GM13977 (cell line): ENCODE measurements at regions not wholly inside any gene's neighbourhood (a gene's known extent, or its start where the extent isn't known, plus 50 kb on each side); places are given as distances from the start of the nearest gene placed in this dataset.
"Not testable (repeated sequence)": the region's sequence is repeated elsewhere in the genome, so short reads cannot be mapped to it uniquely, and the experiment has no call there.

ENCODE experiments used
- DNase-seq: peaks from one replicate; pipeline ENCODE4 v3.0.0; 2012; ENCODE audit warnings: low spot score
- in situ Hi-C: fragments of 300-500 bp; cut with MboI; formaldehyde crosslinking; loops from one replicate; pipeline ENCODE4 v1.12.0; 2022; ENCODE audit warnings: low sequenced_read_pairs, low pct_unique_long_range_greater_than_20kb, mixed read lengths, inconsistent platforms; ENCODE audit not compliant: unreplicated experiment
- TF ChIP-seq, protein P1 (sequence below): IDR thresholded peaks from 2 replicates; pipeline ENCODE4 v1.5.1; 2012; ENCODE audit warnings: mild to moderate bottlenecking, control low read depth; ENCODE audit not compliant: insufficient read depth; ENCODE audit errors: extremely low read depth, missing control alignments

DNA sequence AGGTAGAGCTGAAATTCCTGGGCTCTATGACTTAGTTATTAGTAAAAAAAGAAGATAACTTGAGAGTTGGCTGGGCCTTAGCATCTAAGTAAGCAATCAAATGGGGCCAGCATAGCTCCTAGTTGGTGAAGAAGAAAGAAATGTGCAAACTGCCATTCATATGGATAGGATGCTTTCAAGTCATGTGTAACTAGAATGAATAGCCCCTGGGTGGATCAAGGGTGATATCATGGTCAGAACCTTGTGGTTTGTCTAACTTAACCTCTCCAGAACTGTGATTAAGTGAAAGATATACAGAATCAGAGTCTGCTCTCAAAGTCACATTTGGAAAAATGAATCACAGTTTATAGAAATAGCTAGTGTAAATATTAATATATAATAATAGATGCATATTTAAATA lies 198.7 kb upstream of the DTNA start:
- in situ Hi-C loops: no loop called here
- DNase-seq: no peak
- TF ChIP-seq, protein P1, sequence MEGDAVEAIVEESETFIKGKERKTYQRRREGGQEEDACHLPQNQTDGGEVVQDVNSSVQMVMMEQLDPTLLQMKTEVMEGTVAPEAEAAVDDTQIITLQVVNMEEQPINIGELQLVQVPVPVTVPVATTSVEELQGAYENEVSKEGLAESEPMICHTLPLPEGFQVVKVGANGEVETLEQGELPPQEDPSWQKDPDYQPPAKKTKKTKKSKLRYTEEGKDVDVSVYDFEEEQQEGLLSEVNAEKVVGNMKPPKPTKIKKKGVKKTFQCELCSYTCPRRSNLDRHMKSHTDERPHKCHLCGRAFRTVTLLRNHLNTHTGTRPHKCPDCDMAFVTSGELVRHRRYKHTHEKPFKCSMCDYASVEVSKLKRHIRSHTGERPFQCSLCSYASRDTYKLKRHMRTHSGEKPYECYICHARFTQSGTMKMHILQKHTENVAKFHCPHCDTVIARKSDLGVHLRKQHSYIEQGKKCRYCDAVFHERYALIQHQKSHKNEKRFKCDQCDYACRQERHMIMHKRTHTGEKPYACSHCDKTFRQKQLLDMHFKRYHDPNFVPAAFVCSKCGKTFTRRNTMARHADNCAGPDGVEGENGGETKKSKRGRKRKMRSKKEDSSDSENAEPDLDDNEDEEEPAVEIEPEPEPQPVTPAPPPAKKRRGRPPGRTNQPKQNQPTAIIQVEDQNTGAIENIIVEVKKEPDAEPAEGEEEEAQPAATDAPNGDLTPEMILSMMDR: no peak

DNA sequence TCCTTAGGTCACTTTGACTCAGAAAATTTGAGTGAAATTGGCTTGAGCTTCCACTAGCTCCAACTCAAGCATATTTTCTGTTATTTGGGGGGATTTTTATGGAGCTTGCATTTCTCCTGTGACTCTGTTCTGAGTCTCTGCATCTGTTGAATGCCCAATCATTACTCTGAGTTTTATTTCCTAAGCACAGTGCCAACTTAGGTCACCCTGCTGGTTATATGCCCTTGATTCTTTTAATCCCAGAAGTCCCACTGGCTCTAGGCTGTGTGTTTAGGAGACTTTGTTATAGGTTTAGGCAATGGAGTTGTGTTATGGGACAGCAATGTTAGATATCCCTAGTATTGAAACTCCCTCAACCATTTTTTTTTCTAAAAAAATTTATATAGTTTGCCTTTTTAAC lies 198.2 kb upstream of the DTNA start:
- DNase-seq: no peak
- in situ Hi-C loops: no loop called here
- TF ChIP-seq, protein P1: no peak

DNA sequence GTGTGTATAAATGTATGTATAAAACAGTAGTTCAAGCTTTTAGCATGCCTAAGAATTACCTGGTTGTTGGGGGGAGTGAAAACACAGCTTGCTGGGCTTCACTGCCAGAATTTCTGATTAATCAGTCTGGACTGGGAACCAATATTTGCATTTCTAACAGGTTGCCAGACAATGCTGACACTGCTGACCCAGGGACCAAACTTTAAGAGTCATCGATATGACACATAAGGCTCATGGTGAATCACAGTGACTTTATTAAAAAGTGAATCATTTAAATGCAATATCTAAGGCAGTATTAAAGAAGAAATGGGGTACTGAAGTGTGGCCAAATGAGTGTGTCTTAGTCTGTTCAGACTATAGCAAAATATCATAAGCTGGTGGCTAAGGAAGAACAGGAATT lies 195.9 kb upstream of the DTNA start:
- in situ Hi-C loops: no loop called here
- TF ChIP-seq, protein P1: no peak
- no peak for DNase-seq

DNA sequence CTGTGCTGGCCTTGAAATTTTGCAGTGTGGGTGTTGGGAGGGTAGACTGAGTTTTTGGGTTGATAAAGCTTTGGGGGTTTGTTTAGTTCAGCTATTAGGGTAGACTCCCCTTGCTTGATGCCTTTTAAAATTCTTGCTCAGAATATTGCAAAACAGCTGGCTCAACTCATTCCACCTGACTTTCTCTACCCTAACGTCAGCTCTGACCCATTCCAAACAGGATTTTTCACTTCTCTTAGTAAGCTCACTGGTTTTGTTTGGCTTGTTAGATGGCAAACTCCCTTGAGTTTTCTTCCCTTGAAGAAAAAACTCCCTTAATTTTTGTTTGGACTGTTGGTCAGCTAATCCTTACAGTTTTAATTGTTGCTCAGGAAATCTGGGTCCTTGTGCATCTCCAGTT lies 195.1 kb upstream of the DTNA start:
- no peak for DNase-seq
- TF ChIP-seq, protein P1: no peak
- in situ Hi-C loops: no loop called here

DNA sequence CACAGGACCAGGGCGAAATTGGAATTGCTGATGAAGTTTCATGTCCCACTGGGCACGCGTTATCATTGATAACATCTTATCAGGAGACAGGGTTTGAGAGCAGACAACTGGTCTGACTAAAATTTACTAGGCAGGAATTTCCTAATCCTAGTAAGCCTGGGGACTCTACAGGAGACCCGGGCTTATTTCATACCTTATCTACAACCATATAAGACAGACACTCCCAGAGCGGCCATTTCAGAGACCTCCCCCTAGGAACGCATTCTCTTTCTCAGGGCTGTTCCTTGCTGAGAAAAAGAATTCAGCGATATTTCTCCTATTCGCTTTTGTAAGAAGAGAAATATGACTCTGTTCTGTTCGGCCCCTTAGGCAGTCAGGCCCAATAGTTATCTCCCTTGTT lies 193.7 kb upstream of the DTNA start:
- DNase-seq, in situ Hi-C loops: not testable (repeated sequence)

DNA sequence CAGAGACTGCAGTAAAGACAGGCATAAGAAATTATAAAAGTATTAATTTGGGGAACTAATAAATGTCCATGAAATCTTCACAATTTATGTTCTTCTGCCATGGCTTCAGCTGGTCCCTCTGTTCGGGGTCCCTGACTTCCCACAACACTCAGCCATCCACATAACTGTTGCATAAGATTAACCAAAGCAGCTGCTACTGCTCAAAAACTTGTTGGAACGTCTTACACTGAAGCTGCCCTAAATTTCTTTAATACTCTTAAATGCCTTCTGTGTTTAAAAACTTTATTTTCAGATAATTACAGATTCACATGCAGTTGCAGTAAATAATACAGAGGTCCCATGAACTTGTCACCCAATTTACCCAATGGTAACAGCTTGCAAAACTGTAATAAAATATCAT lies 193.1 kb upstream of the DTNA start:
- in situ Hi-C loops, DNase-seq: not testable (repeated sequence)

DNA sequence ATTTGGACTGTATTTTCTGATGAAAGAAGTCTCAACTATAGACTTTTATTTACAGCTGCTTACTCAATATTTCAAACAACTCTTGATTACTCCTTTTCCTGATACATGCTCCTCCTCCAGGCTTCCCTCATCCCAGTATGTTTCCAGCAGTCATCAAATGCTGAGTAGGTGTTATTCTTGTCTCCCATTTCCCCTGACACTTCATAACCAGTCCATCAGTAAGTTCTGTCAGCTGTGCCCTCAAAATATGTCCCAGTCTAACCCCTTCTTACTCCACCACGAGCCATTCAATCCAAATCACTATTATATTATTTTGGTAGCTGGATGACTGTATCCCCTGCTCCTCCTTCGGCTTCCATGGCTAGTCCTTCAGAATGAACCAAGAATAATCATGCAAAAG lies 189.1 kb upstream of the DTNA start:
- TF ChIP-seq, protein P1: no peak
- in situ Hi-C loops: no loop called here
- no peak for DNase-seq

DNA sequence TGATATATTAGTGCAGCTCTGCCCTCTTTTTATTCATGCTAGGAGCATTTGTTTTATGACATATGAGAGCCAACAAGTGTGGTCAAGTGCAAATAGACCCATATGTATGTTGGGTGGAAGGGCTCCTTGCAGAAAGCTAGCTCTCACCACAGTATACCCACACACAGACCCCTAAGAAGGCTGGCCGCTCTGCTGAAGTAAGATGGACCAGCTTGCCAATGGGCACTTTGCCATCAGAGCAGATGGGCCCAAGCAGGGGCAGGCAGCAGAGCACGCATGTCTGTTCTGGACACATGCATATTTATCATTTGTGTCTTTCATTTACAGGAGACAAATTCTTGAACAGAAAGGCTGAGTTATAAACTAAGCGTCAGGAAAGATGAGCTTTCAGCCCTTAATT lies 187.5 kb upstream of the DTNA start:
- TF ChIP-seq, protein P1: no peak
- DNase-seq: no peak
- in situ Hi-C loops: no loop called here
